ENCODE measurements at regions not wholly inside any gene's neighbourhood (a gene's known extent, or its start where the extent isn't known, plus 50 kb on each side); places are given as distances from the start of the nearest gene placed in this dataset.

- H3K9me3 Mint-ChIP-seq = no peaks in the 10 kb centered on the region
- H3K27me3 Mint-ChIP-seq (ENCODE audit: low read depth) = no peaks in the 10 kb centered on the region
- ATAC-seq (replicated peaks in 1 of 2) = no peak
- DNase-seq = no peak
- H3K4me3 Mint-ChIP-seq = no peak overlapping the region
- H3K36me3 Mint-ChIP-seq (ENCODE audit: insufficient read depth in 2 of 2) = no peaks in the 10 kb centered on the region
- no peaks in the 10 kb centered on the region for H3K4me1 Mint-ChIP-seq (ENCODE audit: low read depth)
- H3K27ac Mint-ChIP-seq = no peak overlapping the region
Observed at GRCh38 chr5:91963166-91963565, 580.0 kb upstream of the ARRDC3 start.

DNA sequence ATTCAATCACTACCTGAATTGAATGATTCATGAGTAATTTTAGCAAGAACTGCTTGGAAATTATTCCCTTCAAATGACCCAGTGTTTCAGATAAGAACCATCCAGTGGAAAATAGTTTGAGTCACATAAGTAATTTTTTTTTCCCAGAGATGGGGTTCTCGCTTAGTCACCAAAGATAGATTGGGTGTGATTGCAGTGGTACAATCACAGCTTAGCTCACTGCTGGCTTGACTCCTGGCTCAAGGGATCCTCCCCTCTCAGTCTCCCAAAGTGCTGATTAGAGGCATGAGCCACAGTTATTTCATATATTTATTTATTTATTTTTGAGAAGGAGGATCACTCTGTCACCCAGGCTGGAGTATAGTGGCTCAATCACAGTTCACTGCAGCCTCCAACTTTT, 574.5 kb upstream of the ARRDC3 start:
- no peak for DNase-seq
- no peaks in the 10 kb centered on the region for H3K27me3 Mint-ChIP-seq (ENCODE audit: low read depth)

GRCh38 chr5:91956738-91957137, 573.6 kb upstream of the ARRDC3 start:
- Mint-ChIP-seq H3K27ac (no peak overlapping the region), H3K27me3 (ENCODE audit: low read depth) (no peaks in the 10 kb centered on the region), H3K4me1 (ENCODE audit: low read depth) (no peaks in the 10 kb centered on the region), H3K36me3 (ENCODE audit: insufficient read depth in 2 of 2) (no peaks in the 10 kb centered on the region), H3K9me3 (no peaks in the 10 kb centered on the region), H3K4me3 (no peak overlapping the region)
- no peak for ATAC-seq (replicated peaks in 1 of 2)
- DNase-seq = no peak

More for the DNA sequence above, 574.5 kb upstream of the ARRDC3 start:
- no peaks in the 10 kb centered on the region for H3K4me1 Mint-ChIP-seq (ENCODE audit: low read depth)
- H3K9me3 Mint-ChIP-seq = no peaks in the 10 kb centered on the region
- no peak overlapping the region for H3K27ac Mint-ChIP-seq
- H3K4me3 Mint-ChIP-seq = no peak overlapping the region
- no peaks in the 10 kb centered on the region for H3K36me3 Mint-ChIP-seq (ENCODE audit: insufficient read depth in 2 of 2)
- no peak for ATAC-seq (replicated peaks in 1 of 2)

GRCh38 chr5:91955610-91956009, 572.5 kb upstream of the ARRDC3 start:
- DNase-seq = no peak
- Mint-ChIP-seq H3K36me3 (ENCODE audit: insufficient read depth in 2 of 2) (no peaks in the 10 kb centered on the region), H3K27me3 (ENCODE audit: low read depth) (no peaks in the 10 kb centered on the region), H3K9me3 (no peaks in the 10 kb centered on the region), H3K4me3 (no peak overlapping the region), H3K27ac (no peak overlapping the region), H3K4me1 (ENCODE audit: low read depth) (no peaks in the 10 kb centered on the region)
- ATAC-seq (replicated peaks in 1 of 2) = no peak

DNA sequence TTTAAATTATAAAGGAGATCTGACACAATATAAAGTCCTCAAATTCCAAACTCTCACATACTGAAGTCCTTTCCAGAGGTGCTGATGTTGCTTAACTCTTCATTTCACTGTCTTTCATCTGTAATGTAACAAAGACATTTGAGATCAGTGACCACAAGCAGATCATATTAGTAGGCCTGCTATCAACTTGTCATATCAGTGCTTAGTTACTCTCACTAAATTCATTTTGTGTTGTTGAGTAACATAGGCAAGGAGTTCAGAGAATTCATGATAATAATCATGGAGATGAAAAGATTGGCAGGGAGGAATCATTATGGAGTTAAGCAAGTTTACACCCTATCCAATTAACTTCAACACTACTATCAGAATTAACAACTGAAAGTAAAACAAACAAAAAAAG, 571.0 kb upstream of the ARRDC3 start:
- no peak overlapping the region for H3K4me3 Mint-ChIP-seq
- no peak overlapping the region for H3K27ac Mint-ChIP-seq
- no peaks in the 10 kb centered on the region for H3K9me3 Mint-ChIP-seq
- H3K36me3 Mint-ChIP-seq (ENCODE audit: insufficient read depth in 2 of 2) = no peaks in the 10 kb centered on the region
- ATAC-seq (replicated peaks in 1 of 2) = no peak
- no peaks in the 10 kb centered on the region for H3K4me1 Mint-ChIP-seq (ENCODE audit: low read depth)
- H3K27me3 Mint-ChIP-seq (ENCODE audit: low read depth) = no peaks in the 10 kb centered on the region
- no peak for DNase-seq

GRCh38 chr5:91950328-91950727, 567.2 kb upstream of the ARRDC3 start:
- ATAC-seq (replicated peaks in 1 of 2) = no peak
- H3K27ac Mint-ChIP-seq = no peak overlapping the region
- H3K4me1 Mint-ChIP-seq (ENCODE audit: low read depth) = peaks cover 5% of the 10 kb centered on the region
- no peaks in the 10 kb centered on the region for H3K36me3 Mint-ChIP-seq (ENCODE audit: insufficient read depth in 2 of 2)
- H3K27me3 Mint-ChIP-seq (ENCODE audit: low read depth) = no peaks in the 10 kb centered on the region
- H3K4me3 Mint-ChIP-seq = no peak overlapping the region
- H3K9me3 Mint-ChIP-seq = no peaks in the 10 kb centered on the region
- no peak for DNase-seq

GRCh38 chr5:91946870-91947269, 563.8 kb upstream of the ARRDC3 start:
- no peaks in the 10 kb centered on the region for H3K36me3 Mint-ChIP-seq (ENCODE audit: insufficient read depth in 2 of 2)

GRCh38 chr5:91941588-91941987, 558.5 kb upstream of the ARRDC3 start:
- DNase-seq (no peak), ATAC-seq (replicated peaks in 1 of 2) (no peak)
- Mint-ChIP-seq H3K36me3 (ENCODE audit: insufficient read depth in 2 of 2) (no peaks in the 10 kb centered on the region), H3K4me1 (ENCODE audit: low read depth) (no peaks in the 10 kb centered on the region), H3K27me3 (ENCODE audit: low read depth) (no peaks in the 10 kb centered on the region), H3K9me3 (no peaks in the 10 kb centered on the region), H3K27ac (no peak overlapping the region), H3K4me3 (no peak overlapping the region)

More at GRCh38 chr5:91946870-91947269, 563.8 kb upstream of the ARRDC3 start:
- DNase-seq (no peak), ATAC-seq (replicated peaks in 1 of 2) (no peak)
- Mint-ChIP-seq H3K27ac (no peak overlapping the region), H3K27me3 (ENCODE audit: low read depth) (no peaks in the 10 kb centered on the region), H3K4me1 (ENCODE audit: low read depth) (peaks cover 5% of the 10 kb centered on the region), H3K9me3 (no peaks in the 10 kb centered on the region), H3K4me3 (no peak overlapping the region)

GRCh38 chr5:91938441-91938840, 555.3 kb upstream of the ARRDC3 start:
- no peaks in the 10 kb centered on the region for H3K27me3 Mint-ChIP-seq (ENCODE audit: low read depth)
- no peak overlapping the region for H3K27ac Mint-ChIP-seq
- no peaks in the 10 kb centered on the region for H3K36me3 Mint-ChIP-seq (ENCODE audit: insufficient read depth in 2 of 2)
- no peaks in the 10 kb centered on the region for H3K4me1 Mint-ChIP-seq (ENCODE audit: low read depth)
- no peak for DNase-seq
- ATAC-seq (replicated peaks in 1 of 2) = no peak
- H3K9me3 Mint-ChIP-seq = no peaks in the 10 kb centered on the region
- H3K4me3 Mint-ChIP-seq = no peak overlapping the region

GRCh38 chr5:91937121-91937520, 554.0 kb upstream of the ARRDC3 start:
- Mint-ChIP-seq H3K27ac (no peak overlapping the region), H3K36me3 (ENCODE audit: insufficient read depth in 2 of 2) (no peaks in the 10 kb centered on the region), H3K4me1 (ENCODE audit: low read depth) (no peaks in the 10 kb centered on the region), H3K4me3 (no peak overlapping the region), H3K27me3 (ENCODE audit: low read depth) (no peaks in the 10 kb centered on the region), H3K9me3 (no peaks in the 10 kb centered on the region)
- DNase-seq = no peak
- ATAC-seq (replicated peaks in 1 of 2) = no peak

DNA sequence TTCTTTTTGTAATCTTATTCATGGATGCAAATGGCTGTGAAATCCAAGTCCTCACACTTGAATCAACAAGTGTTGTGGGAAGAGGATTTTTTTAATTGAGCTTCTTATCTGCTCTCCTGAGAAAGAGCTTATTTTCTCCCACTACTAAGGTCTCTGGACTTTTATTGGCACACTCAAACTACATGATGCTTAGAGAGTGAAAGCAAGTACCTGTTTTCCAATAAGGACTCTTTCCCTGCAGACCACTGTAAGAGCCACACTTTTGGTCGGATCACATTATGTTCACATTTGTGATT, 546.4 kb upstream of the ARRDC3 start:
- Mint-ChIP-seq H3K27me3 (ENCODE audit: low read depth) (no peaks in the 10 kb centered on the region), H3K9me3 (no peaks in the 10 kb centered on the region), H3K36me3 (ENCODE audit: insufficient read depth in 2 of 2) (no peaks in the 10 kb centered on the region), H3K4me1 (ENCODE audit: low read depth) (no peaks in the 10 kb centered on the region), H3K27ac (no peak overlapping the region), H3K4me3 (no peak overlapping the region)
- no peak for DNase-seq
- no peak for ATAC-seq (replicated peaks in 1 of 2)

- ATAC-seq (replicated peaks in 1 of 2) (no peak), DNase-seq (no peak)
- Mint-ChIP-seq H3K9me3 (no peaks in the 10 kb centered on the region), H3K4me3 (no peak overlapping the region), H3K36me3 (ENCODE audit: insufficient read depth in 2 of 2) (no peaks in the 10 kb centered on the region), H3K27me3 (ENCODE audit: low read depth) (no peaks in the 10 kb centered on the region), H3K4me1 (ENCODE audit: low read depth) (no peaks in the 10 kb centered on the region), H3K27ac (no peak overlapping the region)
Observed at GRCh38 chr5:91928754-91929521, 545.8 kb upstream of the ARRDC3 start.

DNA sequence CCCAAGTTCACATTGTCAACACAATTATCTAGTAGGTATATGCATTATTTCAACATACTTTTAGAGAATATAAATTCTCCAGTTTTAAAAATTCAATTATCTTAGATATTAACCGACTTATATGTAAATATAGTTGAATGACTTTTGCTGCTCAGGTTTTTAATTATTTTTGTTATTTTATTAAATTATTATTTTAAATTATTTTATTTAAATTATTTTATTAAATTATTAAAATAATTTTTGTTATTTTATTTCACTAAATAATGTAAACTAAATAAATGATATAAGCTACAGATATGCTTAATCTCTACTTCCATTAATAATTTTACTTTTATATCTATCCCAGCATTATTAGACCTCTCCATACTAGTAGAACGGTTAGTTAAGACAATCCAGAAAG, 544.3 kb upstream of the ARRDC3 start:
- H3K4me3 Mint-ChIP-seq = no peak overlapping the region
- H3K4me1 Mint-ChIP-seq (ENCODE audit: low read depth) = no peaks in the 10 kb centered on the region
- no peaks in the 10 kb centered on the region for H3K27me3 Mint-ChIP-seq (ENCODE audit: low read depth)
- no peak for DNase-seq
- no peaks in the 10 kb centered on the region for H3K9me3 Mint-ChIP-seq
- no peaks in the 10 kb centered on the region for H3K36me3 Mint-ChIP-seq (ENCODE audit: insufficient read depth in 2 of 2)
- no peak overlapping the region for H3K27ac Mint-ChIP-seq
- no peak for ATAC-seq (replicated peaks in 1 of 2)

GRCh38 chr5:91925249-91925648, 542.1 kb upstream of the ARRDC3 start:
- Mint-ChIP-seq H3K27me3 (ENCODE audit: low read depth) (no peaks in the 10 kb centered on the region), H3K36me3 (ENCODE audit: insufficient read depth in 2 of 2) (no peaks in the 10 kb centered on the region), H3K27ac (no peak overlapping the region), H3K4me3 (no peak overlapping the region), H3K9me3 (no peaks in the 10 kb centered on the region), H3K4me1 (ENCODE audit: low read depth) (no peaks in the 10 kb centered on the region)
- DNase-seq (no peak), ATAC-seq (replicated peaks in 1 of 2) (no peak)
